MM.1S (cell line): ENCODE measurements at regions not wholly inside any gene's neighbourhood (a gene's known extent, or its start where the extent isn't known, plus 50 kb on each side); places are given as distances from the start of the nearest gene placed in this dataset.

Experiments used
- DNase-seq: peaks from one replicate; pipeline ENCODE4 v3.0.0-alpha.2; 2015
- H2AFZ ChIP-seq: fragments of 300-600 bp; sonication (generic); 2 replicates; pipeline ENCODE4 v1.6.0; 2016; ENCODE audit warnings: antibody characterized with exemption, low read length
- H3F3A ChIP-seq: fragments of 300-600 bp; sonication (generic); 2 replicates; pipeline ENCODE4 v1.6.1; 2016; ENCODE audit warnings: mild to moderate bottlenecking, antibody characterized with exemption, low read length, moderate library complexity, mixed read lengths; ENCODE audit not compliant: insufficient read depth
- H3K27ac ChIP-seq: fragments of 300-600 bp; sonication (generic); 2 replicates; pipeline ENCODE4 v1.5.1; 2016; ENCODE audit warnings: mild to moderate bottlenecking, low read length
- H3K27me3 ChIP-seq: fragments of 300-600 bp; sonication (generic); replicated peaks from 2 replicates; pipeline ENCODE4 v1.6.0; 2016; ENCODE audit warnings: low read length; ENCODE audit not compliant: insufficient read depth
- H3K36me3 ChIP-seq: fragments of 300-600 bp; sonication (generic); replicated peaks from 2 replicates; pipeline ENCODE4 v1.6.1; 2016; ENCODE audit warnings: mild to moderate bottlenecking, low read length, mixed read lengths; ENCODE audit not compliant: insufficient read depth
- H3K4me1 ChIP-seq: fragments of 300-600 bp; sonication (generic); 2 replicates; pipeline ENCODE4 v1.6.1; 2016; ENCODE audit warnings: low read length, mixed read lengths
- H3K4me2 ChIP-seq: fragments of 300-600 bp; sonication (generic); 2 replicates; pipeline ENCODE4 v1.6.0; 2016; ENCODE audit warnings: low read depth, low read length
- H3K4me3 ChIP-seq: fragments of 300-600 bp; sonication (generic); 2 replicates; pipeline ENCODE4 v1.5.1; 2016; ENCODE audit warnings: low read length, mixed read lengths
- H3K79me2 ChIP-seq: fragments of 300-600 bp; sonication (generic); 2 replicates; pipeline ENCODE4 v1.6.1; 2016; ENCODE audit warnings: mixed run types, low read length, mixed read lengths
- H3K9ac ChIP-seq: fragments of 300-600 bp; sonication (generic); 2 replicates; pipeline ENCODE4 v1.6.1; 2016; ENCODE audit warnings: low read length, mixed read lengths
- H3K9me2 ChIP-seq: fragments of 300-600 bp; sonication (generic); replicated peaks from 2 replicates; pipeline ENCODE4 v1.6.1; 2016; ENCODE audit warnings: mild to moderate bottlenecking, low read length, mixed read lengths; ENCODE audit not compliant: insufficient read depth
- H3K9me3 ChIP-seq: fragments of 300-600 bp; sonication (generic); replicated peaks from 2 replicates; pipeline ENCODE4 v1.6.1; 2016; ENCODE audit warnings: mild to moderate bottlenecking, low read length, mixed read lengths; ENCODE audit not compliant: insufficient read depth
- H4K20me1 ChIP-seq: fragments of 300-600 bp; sonication (generic); 2 replicates; pipeline ENCODE4 v1.6.1; 2016; ENCODE audit warnings: mild to moderate bottlenecking, low read length, moderate library complexity, mixed read lengths; ENCODE audit not compliant: insufficient read depth
- EZH2 ChIP-seq: fragments of 300-600 bp; sonication (generic); optimal IDR thresholded peaks from 2 replicates; pipeline ENCODE3; 2017; ENCODE audit warnings: low read depth, mild to moderate bottlenecking, antibody characterized with exemption, low read length, mixed read lengths
- EZH2phosphoT487 ChIP-seq: fragments of 300-600 bp; sonication (generic); IDR thresholded peaks from 2 replicates; pipeline ENCODE4 v1.6.1; 2018; ENCODE audit warnings: antibody characterized with exemption, low read length
- TF ChIP-seq, protein P1 (sequence below): fragments of 300-600 bp; sonication (generic); IDR thresholded peaks from 2 replicates; pipeline ENCODE4 v1.5.1; 2016; ENCODE audit warnings: antibody characterized with exemption, low read length, mixed read lengths

DNA sequence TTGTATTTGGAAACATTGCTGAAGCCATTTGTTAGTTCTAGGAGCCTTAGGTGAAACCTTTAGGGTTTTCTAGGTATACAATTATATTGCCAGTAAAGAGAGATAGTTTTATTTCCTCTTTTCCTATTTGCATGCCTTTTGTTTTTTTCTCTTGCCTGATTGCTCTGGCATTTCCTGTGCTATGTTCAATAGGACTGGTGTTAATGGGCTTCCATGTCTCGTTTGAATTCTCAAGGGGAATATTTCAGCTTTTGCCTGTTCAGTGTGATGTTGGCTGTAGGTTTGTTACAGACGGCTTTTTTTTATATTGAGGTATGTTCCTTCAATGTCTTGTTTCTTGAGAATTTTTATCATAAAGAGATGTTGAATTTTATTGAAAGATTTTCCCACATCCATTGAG is 1054.9 kb upstream of the NXPH2 start:
- H3K27ac ChIP-seq = no peak overlapping the region

DNA sequence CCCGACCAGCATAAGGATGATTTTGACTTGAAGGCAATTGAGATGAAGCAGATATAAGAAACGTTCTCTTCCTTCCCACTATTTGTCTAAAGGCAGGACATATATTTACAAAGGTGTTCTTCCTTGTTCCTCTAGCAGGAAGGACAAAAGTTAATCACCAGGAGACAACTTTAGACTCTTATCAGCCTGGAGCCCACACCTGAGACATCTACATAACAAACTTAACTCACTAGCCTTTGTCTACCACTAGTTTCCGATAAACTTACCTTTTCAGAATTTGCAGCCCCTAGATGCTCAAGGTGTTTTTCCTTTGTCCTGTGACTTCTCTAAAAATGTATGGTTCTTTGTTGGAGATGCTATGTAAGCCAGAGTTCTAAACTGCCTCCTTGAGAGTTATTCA is 1047.8 kb upstream of the NXPH2 start:
- no peaks in the 10 kb centered on the region for H4K20me1 ChIP-seq
- no peak overlapping the region for H3K27ac ChIP-seq
- no peak overlapping the region for H3K4me2 ChIP-seq
- H3K9me3 ChIP-seq = no peaks in the 10 kb centered on the region
- H3F3A ChIP-seq = no peaks in the 10 kb centered on the region
- H3K4me3 ChIP-seq = no peak overlapping the region
- H3K36me3 ChIP-seq = no peaks in the 10 kb centered on the region; the same call in 1 of the 2 replicates
- H3K9me2 ChIP-seq = no peaks in the 10 kb centered on the region
- no peak overlapping the region for H3K9ac ChIP-seq
- H3K27me3 ChIP-seq = no peaks in the 10 kb centered on the region
- TF ChIP-seq, protein P1, sequence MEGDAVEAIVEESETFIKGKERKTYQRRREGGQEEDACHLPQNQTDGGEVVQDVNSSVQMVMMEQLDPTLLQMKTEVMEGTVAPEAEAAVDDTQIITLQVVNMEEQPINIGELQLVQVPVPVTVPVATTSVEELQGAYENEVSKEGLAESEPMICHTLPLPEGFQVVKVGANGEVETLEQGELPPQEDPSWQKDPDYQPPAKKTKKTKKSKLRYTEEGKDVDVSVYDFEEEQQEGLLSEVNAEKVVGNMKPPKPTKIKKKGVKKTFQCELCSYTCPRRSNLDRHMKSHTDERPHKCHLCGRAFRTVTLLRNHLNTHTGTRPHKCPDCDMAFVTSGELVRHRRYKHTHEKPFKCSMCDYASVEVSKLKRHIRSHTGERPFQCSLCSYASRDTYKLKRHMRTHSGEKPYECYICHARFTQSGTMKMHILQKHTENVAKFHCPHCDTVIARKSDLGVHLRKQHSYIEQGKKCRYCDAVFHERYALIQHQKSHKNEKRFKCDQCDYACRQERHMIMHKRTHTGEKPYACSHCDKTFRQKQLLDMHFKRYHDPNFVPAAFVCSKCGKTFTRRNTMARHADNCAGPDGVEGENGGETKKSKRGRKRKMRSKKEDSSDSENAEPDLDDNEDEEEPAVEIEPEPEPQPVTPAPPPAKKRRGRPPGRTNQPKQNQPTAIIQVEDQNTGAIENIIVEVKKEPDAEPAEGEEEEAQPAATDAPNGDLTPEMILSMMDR = no peak
- TF ChIP-seq EZH2 (no peak), EZH2phosphoT487 (no peak)
- no peaks in the 10 kb centered on the region for H3K79me2 ChIP-seq
- DNase-seq = no peak
- H2AFZ ChIP-seq = no peak overlapping the region
- no peaks in the 10 kb centered on the region for H3K4me1 ChIP-seq

More for the DNA sequence above, 1054.9 kb upstream of the NXPH2 start:
- DNase-seq = no peak
- H3K79me2 ChIP-seq = no peaks in the 10 kb centered on the region
- H3K4me2 ChIP-seq = no peak overlapping the region
- no peaks in the 10 kb centered on the region for H3K27me3 ChIP-seq
- TF ChIP-seq, protein P1 = no peak
- no peak for TF ChIP-seq EZH2phosphoT487
- TF ChIP-seq EZH2 = no peak
- no peaks in the 10 kb centered on the region for H3K9me3 ChIP-seq
- no peak overlapping the region for H2AFZ ChIP-seq
- no peaks in the 10 kb centered on the region for H4K20me1 ChIP-seq
- H3K9me2 ChIP-seq = no peaks in the 10 kb centered on the region
- H3F3A ChIP-seq = no peaks in the 10 kb centered on the region
- H3K4me3 ChIP-seq = no peak overlapping the region
- H3K4me1 ChIP-seq = no peaks in the 10 kb centered on the region
- H3K9ac ChIP-seq = no peak overlapping the region
- H3K36me3 ChIP-seq = no peaks in the 10 kb centered on the region

DNA sequence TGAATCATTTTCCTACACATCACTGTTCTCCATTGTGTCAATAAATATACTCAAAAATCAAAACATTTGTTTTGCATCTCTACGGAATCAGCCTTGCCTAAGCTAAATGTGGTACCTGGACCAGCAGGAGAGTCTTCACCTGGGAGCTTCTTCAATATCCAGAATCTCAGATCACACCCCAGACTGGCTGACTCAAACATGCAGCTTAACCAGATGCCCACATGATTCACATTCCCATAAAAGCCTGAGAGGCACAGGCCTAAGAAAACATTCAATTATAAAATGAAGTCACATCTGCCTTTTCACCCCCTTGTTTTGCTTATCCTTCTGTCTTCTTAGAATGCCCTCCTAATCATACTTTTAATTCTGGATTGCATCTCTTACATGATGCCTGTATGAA is 1045.5 kb upstream of the NXPH2 start:
- Histone ChIP-seq H2AFZ (no peak overlapping the region), H3K4me3 (no peak overlapping the region), H3K79me2 (no peaks in the 10 kb centered on the region), H3K36me3 (no peaks in the 10 kb centered on the region; the same call in 1 of the 2 replicates), H3K9me2 (no peaks in the 10 kb centered on the region), H3K9ac (no peak overlapping the region), H3F3A (no peaks in the 10 kb centered on the region), H3K27ac (no peak overlapping the region), H3K4me1 (no peaks in the 10 kb centered on the region), H4K20me1 (no peaks in the 10 kb centered on the region), H3K4me2 (no peak overlapping the region), H3K9me3 (no peaks in the 10 kb centered on the region), H3K27me3 (no peaks in the 10 kb centered on the region)
- DNase-seq = no peak
- TF ChIP-seq, protein P1 = no peak
- no peak for TF ChIP-seq EZH2phosphoT487
- no peak for TF ChIP-seq EZH2
